ENCODE measurements at regions not wholly inside any gene's neighbourhood (a gene's known extent, or its start where the extent isn't known, plus 50 kb on each side); places are given as distances from the start of the nearest gene placed in this dataset.

GRCh38 chr13:67416047-67416925, 186.2 kb upstream of the PCDH9 start:
- no peak overlapping the region for H3K4me3 ChIP-seq (ENCODE audit: low read depth in 1 of 3, low read length in 3 of 3)
- H3K27me3 ChIP-seq (ENCODE audit: control insufficient read depth in 4 of 4, insufficient read depth in 4 of 4, low read length in 3 of 4) = peaks cover 0 to 4% (median 0%) of the 10 kb centered on the region in 4 donors
- WGBS = 61% methylated on average over 9 of the region's 9 CpGs
- H3K9me3 ChIP-seq (ENCODE audit: control insufficient read depth in 4 of 4, low read length in 3 of 4) = no peaks in the 10 kb centered on the region
- TF ChIP-seq SP1 (IDR thresholded peaks at IDR 0.05) (no peak), RAD21 (IDR thresholded peaks at IDR 0.05) (peak; percentile 62 to 71), CTCF (IDR thresholded peaks at IDR 0.05; ENCODE audit: low read depth, low read length, missing input control) (peak; percentile 40)
- no peak overlapping the region for H3K9ac ChIP-seq (ENCODE audit: low read depth in 1 of 2, low read length in 2 of 2)
- no peaks in the 10 kb centered on the region for H3K36me3 ChIP-seq (ENCODE audit: control insufficient read depth in 4 of 4, insufficient read depth in 3 of 4, low read depth in 1 of 4, low read length in 3 of 4)
- DNase-seq (ENCODE audit: low spot score) = no peak
- H3K4me1 ChIP-seq (ENCODE audit: control insufficient read depth in 4 of 4, insufficient read depth in 4 of 4, low read length in 3 of 4) = no peaks in the 10 kb centered on the region
- no peak overlapping the region for H3K27ac ChIP-seq (ENCODE audit: low read depth in 1 of 2, low read length in 2 of 2)

- H3K9me3 ChIP-seq (ENCODE audit: control insufficient read depth in 4 of 4, low read length in 3 of 4) = no peaks in the 10 kb centered on the region
- H3K36me3 ChIP-seq (ENCODE audit: control insufficient read depth in 4 of 4, insufficient read depth in 3 of 4, low read depth in 1 of 4, low read length in 3 of 4) = no peaks in the 10 kb centered on the region
- no peak overlapping the region for H3K9ac ChIP-seq (ENCODE audit: low read depth in 1 of 2, low read length in 2 of 2)
- no peak for DNase-seq (ENCODE audit: low spot score)
- H3K4me3 ChIP-seq (ENCODE audit: low read depth in 1 of 3, low read length in 3 of 3) = no peak overlapping the region
- 42% methylated on average over 1 of the region's 1 CpG for WGBS
- peaks cover 0 to 4% (median 0%) of the 10 kb centered on the region in 4 donors for H3K27me3 ChIP-seq (ENCODE audit: control insufficient read depth in 4 of 4, insufficient read depth in 4 of 4, low read length in 3 of 4)
- TF ChIP-seq EGR1 (IDR thresholded peaks at IDR 0.05; ENCODE audit: low read depth in 2 of 2) (no peak), RXRA (IDR thresholded peaks at IDR 0.05) (no peak), GABPA (IDR thresholded peaks at IDR 0.05 in 1 of 2, conservative IDR thresholded peaks at IDR 0.05 in 1 of 2) (no peak), FOXA1 (IDR thresholded peaks at IDR 0.05) (no peak), JUND (IDR thresholded peaks at IDR 0.05) (no peak), REST (IDR thresholded peaks at IDR 0.05) (no peak), TAF1 (conservative IDR thresholded peaks at IDR 0.05) (no peak), RAD21 (IDR thresholded peaks at IDR 0.05) (no peak), YY1 (IDR thresholded peaks at IDR 0.05) (no peak), CTCF (IDR thresholded peaks at IDR 0.05; ENCODE audit: low read depth, low read length, missing input control) (no peak), SP1 (IDR thresholded peaks at IDR 0.05) (no peak), HNF4A (conservative IDR thresholded peaks at IDR 0.05) (no peak), FOXA2 (IDR thresholded peaks at IDR 0.05) (no peak), HNF4G (IDR thresholded peaks at IDR 0.05) (no peak), NR2F2 (IDR thresholded peaks at IDR 0.05) (no peak)
- TF ChIP-seq, protein P1, sequence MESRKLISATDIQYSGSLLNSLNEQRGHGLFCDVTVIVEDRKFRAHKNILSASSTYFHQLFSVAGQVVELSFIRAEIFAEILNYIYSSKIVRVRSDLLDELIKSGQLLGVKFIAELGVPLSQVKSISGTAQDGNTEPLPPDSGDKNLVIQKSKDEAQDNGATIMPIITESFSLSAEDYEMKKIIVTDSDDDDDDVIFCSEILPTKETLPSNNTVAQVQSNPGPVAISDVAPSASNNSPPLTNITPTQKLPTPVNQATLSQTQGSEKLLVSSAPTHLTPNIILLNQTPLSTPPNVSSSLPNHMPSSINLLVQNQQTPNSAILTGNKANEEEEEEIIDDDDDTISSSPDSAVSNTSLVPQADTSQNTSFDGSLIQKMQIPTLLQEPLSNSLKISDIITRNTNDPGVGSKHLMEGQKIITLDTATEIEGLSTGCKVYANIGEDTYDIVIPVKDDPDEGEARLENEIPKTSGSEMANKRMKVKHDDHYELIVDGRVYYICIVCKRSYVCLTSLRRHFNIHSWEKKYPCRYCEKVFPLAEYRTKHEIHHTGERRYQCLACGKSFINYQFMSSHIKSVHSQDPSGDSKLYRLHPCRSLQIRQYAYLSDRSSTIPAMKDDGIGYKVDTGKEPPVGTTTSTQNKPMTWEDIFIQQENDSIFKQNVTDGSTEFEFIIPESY (IDR thresholded peaks at IDR 0.05) = no peak
- TF ChIP-seq, protein P2, sequence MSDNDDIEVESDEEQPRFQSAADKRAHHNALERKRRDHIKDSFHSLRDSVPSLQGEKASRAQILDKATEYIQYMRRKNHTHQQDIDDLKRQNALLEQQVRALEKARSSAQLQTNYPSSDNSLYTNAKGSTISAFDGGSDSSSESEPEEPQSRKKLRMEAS (IDR thresholded peaks at IDR 0.05) = no peak
- TF ChIP-seq, protein P3, sequence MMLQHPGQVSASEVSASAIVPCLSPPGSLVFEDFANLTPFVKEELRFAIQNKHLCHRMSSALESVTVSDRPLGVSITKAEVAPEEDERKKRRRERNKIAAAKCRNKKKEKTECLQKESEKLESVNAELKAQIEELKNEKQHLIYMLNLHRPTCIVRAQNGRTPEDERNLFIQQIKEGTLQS (IDR thresholded peaks at IDR 0.05) = no peak
- no peaks in the 10 kb centered on the region for H3K4me1 ChIP-seq (ENCODE audit: control insufficient read depth in 4 of 4, insufficient read depth in 4 of 4, low read length in 3 of 4)
- H3K27ac ChIP-seq (ENCODE audit: low read depth in 1 of 2, low read length in 2 of 2) = no peak overlapping the region
These were observed 180.5 kb upstream of the PCDH9 start for GRCh38 chr13:67410645-67411044.
